GM06990 (cell line): ENCODE measurements at regions not wholly inside any gene's neighbourhood (a gene's known extent, or its start where the extent isn't known, plus 50 kb on each side); places are given as distances from the start of the nearest gene placed in this dataset.

Experiments used
- DNase-seq: peaks from one replicate; pipeline ENCODE4 v3.0.0-alpha.2; 2011; ENCODE audit not compliant: insufficient read length; ENCODE audit errors: extremely low read depth
- H3K27me3 ChIP-seq: replicated peaks from 2 replicates; pipeline ENCODE4 v1.6.0; 2011; ENCODE audit warnings: low read length; ENCODE audit not compliant: control insufficient read depth, insufficient read depth
- H3K36me3 ChIP-seq: 2 replicates; pipeline ENCODE4 v1.5.1; 2011; ENCODE audit warnings: low read length; ENCODE audit not compliant: control insufficient read depth, insufficient read depth
- H3K4me3 ChIP-seq: replicated peaks from 2 replicates; pipeline ENCODE4 v1.5.1; 2011; ENCODE audit warnings: low read depth, mild to moderate bottlenecking, control low read depth, low read length
- TF ChIP-seq, protein P1 (sequence below): IDR thresholded peaks from 2 replicates; pipeline ENCODE4 v1.5.1; 2011; ENCODE audit warnings: low read length, control low read depth, mild to moderate bottlenecking, inconsistent platforms; ENCODE audit not compliant: insufficient read depth, poor library complexity, severe bottlenecking

DNA sequence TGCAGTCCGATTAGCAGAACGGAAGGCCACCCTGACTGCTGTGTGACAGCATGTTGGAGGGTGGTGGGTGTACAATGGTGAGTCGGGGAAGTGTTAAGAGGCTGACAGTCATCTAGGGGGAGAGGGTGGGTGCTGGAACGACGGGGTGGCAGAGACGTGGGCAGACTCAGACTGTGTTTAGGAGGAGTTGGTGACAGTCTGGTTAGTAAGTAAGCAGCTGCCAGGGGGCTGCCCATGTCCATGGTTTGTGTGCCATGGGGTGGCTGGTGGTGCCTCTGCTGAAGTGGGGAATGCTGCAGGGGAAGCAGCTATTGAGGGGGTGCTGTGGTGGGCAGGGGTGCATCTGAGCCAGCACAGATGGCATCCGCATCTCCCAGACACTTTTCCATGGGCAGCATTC lies 51.3 kb upstream of the BOD1 start:
- TF ChIP-seq, protein P1, sequence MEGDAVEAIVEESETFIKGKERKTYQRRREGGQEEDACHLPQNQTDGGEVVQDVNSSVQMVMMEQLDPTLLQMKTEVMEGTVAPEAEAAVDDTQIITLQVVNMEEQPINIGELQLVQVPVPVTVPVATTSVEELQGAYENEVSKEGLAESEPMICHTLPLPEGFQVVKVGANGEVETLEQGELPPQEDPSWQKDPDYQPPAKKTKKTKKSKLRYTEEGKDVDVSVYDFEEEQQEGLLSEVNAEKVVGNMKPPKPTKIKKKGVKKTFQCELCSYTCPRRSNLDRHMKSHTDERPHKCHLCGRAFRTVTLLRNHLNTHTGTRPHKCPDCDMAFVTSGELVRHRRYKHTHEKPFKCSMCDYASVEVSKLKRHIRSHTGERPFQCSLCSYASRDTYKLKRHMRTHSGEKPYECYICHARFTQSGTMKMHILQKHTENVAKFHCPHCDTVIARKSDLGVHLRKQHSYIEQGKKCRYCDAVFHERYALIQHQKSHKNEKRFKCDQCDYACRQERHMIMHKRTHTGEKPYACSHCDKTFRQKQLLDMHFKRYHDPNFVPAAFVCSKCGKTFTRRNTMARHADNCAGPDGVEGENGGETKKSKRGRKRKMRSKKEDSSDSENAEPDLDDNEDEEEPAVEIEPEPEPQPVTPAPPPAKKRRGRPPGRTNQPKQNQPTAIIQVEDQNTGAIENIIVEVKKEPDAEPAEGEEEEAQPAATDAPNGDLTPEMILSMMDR: no peak
- Histone ChIP-seq H3K36me3 (no peaks in the 10 kb centered on the region), H3K4me3 (no peak overlapping the region), H3K27me3 (no peaks in the 10 kb centered on the region; the same call in 1 of the 2 replicates)
- no peak for DNase-seq

DNA sequence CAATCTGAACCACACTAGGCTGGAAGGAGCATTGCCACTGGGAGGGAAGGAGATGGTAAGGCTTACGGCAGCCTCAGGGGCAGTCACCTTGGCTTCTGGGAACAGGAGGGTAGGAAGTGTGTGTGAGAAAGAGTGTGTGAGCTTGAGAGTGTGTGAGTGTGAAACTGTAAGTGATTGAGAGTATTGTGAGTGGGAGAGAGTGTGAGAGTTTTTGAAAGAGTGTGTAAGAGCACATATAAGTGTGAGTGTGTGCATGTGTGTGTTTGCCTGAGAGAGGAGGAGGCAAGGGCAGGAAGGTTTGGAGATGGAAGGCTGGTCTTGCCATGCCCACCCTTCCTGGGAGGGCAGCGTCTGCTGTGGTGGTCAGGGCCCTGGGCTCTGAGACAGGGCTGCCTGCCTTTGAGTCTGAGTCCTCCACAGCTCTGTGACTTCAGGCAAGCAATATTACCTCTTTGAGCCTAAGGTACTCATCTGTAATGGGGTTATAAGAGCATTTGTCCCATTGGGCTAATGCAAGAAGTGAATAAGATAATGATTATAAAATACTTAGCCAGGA lies 51.9 kb upstream of the BOD1 start:
- no peak for DNase-seq
- Histone ChIP-seq H3K27me3 (no peaks in the 10 kb centered on the region; the same call in 1 of the 2 replicates), H3K36me3 (no peaks in the 10 kb centered on the region), H3K4me3 (no peak overlapping the region)
- TF ChIP-seq, protein P1: no peak

DNA sequence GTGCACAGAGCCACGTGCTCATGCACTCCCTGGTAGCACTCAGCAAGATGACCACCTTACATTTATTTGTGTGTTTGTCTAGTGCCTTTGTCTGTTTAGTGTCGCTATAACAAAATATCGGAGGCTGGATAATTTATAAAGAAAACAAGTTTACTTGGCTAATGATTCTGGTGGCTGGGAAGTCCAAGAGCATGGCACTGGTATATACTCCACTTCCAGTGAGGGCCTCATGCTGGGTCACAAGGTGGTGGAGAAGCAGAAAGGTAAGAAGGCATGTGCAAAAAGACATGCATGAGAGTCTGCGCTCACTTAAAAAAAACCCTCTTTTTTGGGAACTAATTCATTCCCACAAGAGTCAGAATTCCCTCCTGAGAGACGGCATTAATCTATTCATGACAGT lies 52.5 kb upstream of the BOD1 start:
- TF ChIP-seq, protein P1: no peak
- Histone ChIP-seq H3K36me3 (no peaks in the 10 kb centered on the region), H3K27me3 (no peaks in the 10 kb centered on the region; the same call in 1 of the 2 replicates), H3K4me3 (no peak overlapping the region)
- no peak for DNase-seq

DNA sequence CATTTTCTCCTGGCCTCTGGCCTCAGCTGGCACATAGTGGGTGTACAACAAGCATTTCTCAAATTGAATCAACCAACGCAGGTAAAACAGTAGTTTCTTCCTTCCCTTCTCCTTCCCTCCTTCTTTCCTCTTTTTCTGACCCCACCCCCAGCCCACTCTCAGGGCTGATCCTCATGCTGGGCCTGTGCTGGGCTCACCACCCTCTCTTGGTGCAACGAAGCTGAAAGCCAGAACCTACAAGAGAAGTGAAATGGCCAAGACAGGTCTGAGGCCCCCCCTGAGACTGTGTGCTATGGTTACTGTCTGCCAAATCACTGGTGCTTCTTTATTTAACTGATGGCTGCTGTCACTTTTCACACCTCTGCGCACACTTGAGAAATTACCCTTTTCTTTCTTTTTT lies 53.0 kb upstream of the BOD1 start:
- DNase-seq: no peak
- Histone ChIP-seq H3K27me3 (no peaks in the 10 kb centered on the region; the same call in 1 of the 2 replicates), H3K36me3 (no peaks in the 10 kb centered on the region), H3K4me3 (no peak overlapping the region)
- TF ChIP-seq, protein P1: no peak

DNA sequence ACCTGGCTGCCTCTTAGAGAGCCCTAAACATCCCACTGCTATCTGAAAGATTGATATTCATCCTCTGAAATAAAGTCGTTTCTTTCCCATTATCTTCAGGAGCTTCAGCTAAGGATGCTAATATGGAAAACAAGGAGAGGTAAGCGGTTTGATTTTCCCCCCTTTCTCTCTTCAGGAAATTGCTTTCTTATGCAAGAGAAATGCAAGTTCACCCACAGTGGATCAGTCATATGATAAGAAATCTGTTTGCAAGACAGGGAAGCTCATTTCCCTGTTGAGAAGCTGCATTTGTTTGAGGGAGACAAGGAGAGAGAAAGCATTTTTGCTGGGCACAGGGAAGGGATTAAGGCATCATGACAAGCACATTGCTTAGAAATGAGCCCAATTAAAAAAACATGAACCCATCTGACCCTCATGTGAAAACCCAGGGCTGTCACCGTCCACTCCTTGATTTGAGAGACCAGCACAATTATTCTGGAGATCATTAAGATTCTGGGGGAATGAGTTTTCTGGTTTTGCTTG lies 53.7 kb upstream of the BOD1 start:
- no peak for DNase-seq
- no peak overlapping the region for H3K4me3 ChIP-seq
- TF ChIP-seq, protein P1: no peak
- H3K36me3 ChIP-seq: no peaks in the 10 kb centered on the region
- no peaks in the 10 kb centered on the region; the same call in 1 of the 2 replicates for H3K27me3 ChIP-seq

DNA sequence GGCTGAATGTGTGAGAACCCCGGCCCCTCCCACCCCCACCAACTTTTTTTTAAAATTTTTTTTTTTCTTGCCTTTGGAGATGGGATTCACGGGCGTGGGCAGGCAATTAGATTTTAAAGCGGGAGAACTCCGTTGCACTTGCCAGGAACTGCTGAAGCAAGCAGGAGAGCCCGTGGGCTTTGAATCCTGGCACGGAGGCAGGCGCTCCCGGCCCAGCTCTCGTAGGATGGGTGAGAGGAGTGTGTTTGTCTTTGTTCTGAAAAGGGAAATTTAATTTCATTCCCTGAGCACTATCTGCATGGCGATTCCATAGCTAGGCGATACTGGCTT lies 54.3 kb upstream of the BOD1 start:
- Histone ChIP-seq H3K4me3 (no peak overlapping the region), H3K27me3 (no peaks in the 10 kb centered on the region; the same call in 1 of the 2 replicates), H3K36me3 (no peaks in the 10 kb centered on the region)
- TF ChIP-seq, protein P1: no peak
- no peak for DNase-seq
